HepG2 (cell line): ENCODE measurements at regions not wholly inside any gene's neighbourhood (a gene's known extent, or its start where the extent isn't known, plus 50 kb on each side); places are given as distances from the start of the nearest gene placed in this dataset.

ENCODE experiments used
- ATAC-seq: fragments of 200-7000 bp; cut with Tn5 transposase; 3 replicates; pipeline ENCODE4 v1.9.1; 2020; ENCODE audit warnings: mild to moderate bottlenecking, moderate library complexity
- BruUV-seq: library from RNA; stranded (reverse); fragments of 400-500 nt; replicated peaks from 2 replicates; lab custom pipeline; 2021; lab: Mats Ljungman, UMichigan
- CTCF ChIA-PET: fragments of 300-600 bp; formaldehyde crosslinking; extraction: SDS; loops from one replicate; lab custom pipeline; 2021; ENCODE audit warnings: low total read pairs, inconsistent platforms, low intra/inter-chr PET ratio; lab: Yijun Ruan, JAX
- POLR2A ChIA-PET: fragments of 350-600 bp; sonication (Branson Sonifier 250); formaldehyde crosslinking; loops from one replicate; lab custom pipeline; 2020; ENCODE audit warnings: antibody characterized with exemption, inconsistent platforms; lab: Yijun Ruan, JAX
- DNase-seq: peaks from one replicate; pipeline ENCODE4 v3.0.0-alpha.2; 2015; ENCODE audit warnings: low spot score
- FAIRE-seq: peaks from 3 replicates; lab custom pipeline; 2011; peaks lifted over from hg19 to GRCh38; lab: Jason Lieb, UNC
- H2AFZ ChIP-seq: one replicate; pipeline ENCODE4 v1.6.1; 2011; ENCODE audit warnings: low read length, inconsistent platforms
- H3K27ac ChIP-seq: fragments of 300-600 bp; 3 replicates; pipeline ENCODE4 v1.8.0; 2011; ENCODE audit warnings: mixed run types, mild to moderate bottlenecking, mixed read lengths, low read length, inconsistent platforms; ENCODE audit not compliant: insufficient read depth; ENCODE audit errors: extremely low read length
- H3K27me3 ChIP-seq, 2 experiments: fragments of 200-600 bp in 1 of 2; 2 replicates in 1 of 2; 3 replicates in 1 of 2; pipeline versions ENCODE4 v1.6.0 to v1.8.0; 2011; ENCODE audit warnings: low read length in 2 of 2, mild to moderate bottlenecking in 2 of 2, moderate library complexity in 2 of 2, inconsistent platforms in 1 of 2; ENCODE audit not compliant: insufficient read depth in 2 of 2, control insufficient read depth in 1 of 2
- H3K36me3 ChIP-seq, 2 experiments: fragments of 200-600 bp in 1 of 2; replicated peaks in 1 of 2; 2 replicates in 1 of 2; 3 replicates in 1 of 2; pipeline versions ENCODE4 v1.5.1 to v1.8.0; 2011; ENCODE audit warnings: low read length in 2 of 2, inconsistent platforms in 1 of 2; ENCODE audit not compliant: insufficient read depth in 2 of 2, control insufficient read depth in 1 of 2
- H3K4me1 ChIP-seq: 2 replicates; pipeline ENCODE4 v1.5.1; 2012; ENCODE audit warnings: low read length, inconsistent platforms; ENCODE audit not compliant: insufficient read depth
- H3K4me2 ChIP-seq: 2 replicates; pipeline ENCODE4 v1.6.0; 2011; ENCODE audit warnings: low read depth, low read length, inconsistent platforms
- H3K4me3 ChIP-seq, 3 experiments: fragments of 200-600 bp in 1 of 3; sonication (generic), shearing (Covaris generic) in 1 of 3; replicated peaks in 1 of 3; 2 replicates each; pipeline ENCODE4 v1.5.1; 2011 to 2016; ENCODE audit warnings: low read length in 3 of 3, inconsistent platforms in 2 of 3, low read depth in 2 of 3, mild to moderate bottlenecking in 2 of 3, control low read depth in 1 of 3, mixed read lengths in 1 of 3; ENCODE audit not compliant: insufficient read depth in 1 of 3
- H3K79me2 ChIP-seq: one replicate; pipeline ENCODE4 v1.6.1; 2011; ENCODE audit warnings: low read length, inconsistent platforms; ENCODE audit not compliant: insufficient read depth
- H3K9ac ChIP-seq: 2 replicates; pipeline ENCODE4 v1.6.0; 2011; ENCODE audit warnings: mild to moderate bottlenecking, low read depth, low read length, inconsistent platforms; ENCODE audit not compliant: insufficient read depth
- H3K9me3 ChIP-seq: 2 replicates; pipeline ENCODE4 v1.5.1; 2012; ENCODE audit warnings: mild to moderate bottlenecking, low read length
- H4K20me1 ChIP-seq: 2 replicates; pipeline ENCODE4 v1.6.0; 2011; ENCODE audit warnings: inconsistent platforms, mild to moderate bottlenecking, low read length, moderate library complexity; ENCODE audit not compliant: insufficient read depth
- ATF7-NPFF ChIP-seq: sonication (generic); formaldehyde crosslinking; IDR thresholded peaks from 2 replicates; pipeline ENCODE4 v1.8.1; 2023; ENCODE audit warnings: mild to moderate bottlenecking, low read depth, missing genetic modification reagents, moderate library complexity
- HNRNPH1 ChIP-seq: fragments of 200-400 bp; formaldehyde crosslinking; optimal IDR thresholded peaks from 2 replicates; pipeline ENCODE3; 2017; ENCODE audit warnings: mild to moderate bottlenecking, low read depth, low read length
- PRMT3 ChIP-seq: sonication (generic); formaldehyde crosslinking; IDR thresholded peaks from 2 replicates; pipeline ENCODE4 v1.8.1; 2022; ENCODE audit warnings: low read depth, mild to moderate bottlenecking, moderate library complexity, missing genetic modification reagents, borderline replicate concordance
- ZBTB7A ChIP-seq: sonication (generic); formaldehyde crosslinking; IDR thresholded peaks from 2 replicates; pipeline ENCODE4 v1.8.0; 2022; ENCODE audit warnings: mild to moderate bottlenecking, missing genetic modification reagents
- ZKSCAN8 ChIP-seq: IDR thresholded peaks from 2 replicates; pipeline ENCODE4 v1.6.1; 2016; ENCODE audit warnings: borderline replicate concordance, missing genetic modification reagents, missing compliant biosample characterization
- ZNF768 ChIP-seq: sonication (generic); formaldehyde crosslinking; IDR thresholded peaks from 2 replicates; pipeline ENCODE4 v1.4.0; 2020; ENCODE audit warnings: missing genetic modification reagents
- WGBS: methylation state at CpG from one replicate; pipeline ENCODE4 v1.1.6; 2017; ENCODE audit warnings: low lambda C conversion rate; 5-methylcytosine and 5-hydroxymethylcytosine counted together
- in situ Hi-C: cut with HindIII; loops from 2 replicates; pipeline ENCODE4 v1.10.0; 2017; ENCODE audit warnings: low pct_unique_long_range_greater_than_20kb; ENCODE audit not compliant: extremely low pct_ligation_motif_present
- intact Hi-C: fragments of 100-400 bp; cut with micrococcal nuclease; formaldehyde crosslinking; loops from one replicate; pipeline ENCODE4 v1.10.0; 2022; ENCODE audit not compliant: unreplicated experiment
- TF ChIP-seq, protein P1 (sequence below), 2 experiments: IDR thresholded peaks; 2 replicates each; pipeline ENCODE4 v1.6.1; 2011 to 2012; ENCODE audit warnings: low read length in 2 of 2, borderline replicate concordance in 1 of 2, low read depth in 1 of 2, mild to moderate bottlenecking in 1 of 2, moderate library complexity in 1 of 2
- TF ChIP-seq, protein P2 (sequence below): sonication (generic); formaldehyde crosslinking; IDR thresholded peaks from 2 replicates; pipeline ENCODE4 v1.8.0; 2022; ENCODE audit warnings: missing genetic modification reagents, mild to moderate bottlenecking, inconsistent platforms, borderline replicate concordance

DNA sequence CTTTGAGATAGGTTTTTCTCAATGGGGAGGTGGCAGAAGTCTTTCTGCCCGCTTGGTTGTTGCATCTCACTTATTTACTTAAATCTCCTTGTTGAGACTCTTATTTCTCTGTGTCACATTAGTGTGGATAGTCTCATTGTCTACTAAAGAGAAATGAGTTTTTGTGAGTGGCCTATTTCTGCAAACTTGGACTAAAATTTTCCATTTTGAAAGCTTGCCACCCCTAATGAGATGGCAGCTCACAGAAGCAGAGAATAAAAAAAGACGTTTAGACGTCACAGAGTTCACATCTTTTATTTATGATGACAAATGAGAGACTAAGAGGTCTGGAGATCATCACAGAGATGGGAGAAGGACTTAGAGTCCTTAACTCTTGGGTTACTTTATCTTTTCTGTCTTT is 262.7 kb upstream of the PHYHIPL start:
- DNase-seq (no peak), FAIRE-seq (no peak), ATAC-seq (no peak)
- Histone ChIP-seq H3K9me3 (no peaks in the 10 kb centered on the region), H3K27ac (no peak overlapping the region), H3K36me3 (no peaks in the 10 kb centered on the region), H3K9ac (no peak overlapping the region), H3K4me3 (no peak overlapping the region), H3K79me2 (no peaks in the 10 kb centered on the region), H3K27me3 (0 out of 5 replicates have a peak, but pooled peaks cover 0 to 3% of the 10 kb centered on the region in 2 experiments), H2AFZ (no peak overlapping the region), H3K4me2 (no peak overlapping the region), H3K4me1 (no peaks in the 10 kb centered on the region), H4K20me1 (no peaks in the 10 kb centered on the region)
- BruUV-seq, result no TSS peak
- TF ChIP-seq HNRNPH1 (no peak), ZKSCAN8 (CRISPR knock-in tag) (no peak), ZBTB7A (CRISPR knock-in tag) (no peak), PRMT3 (CRISPR knock-in tag) (no peak), ATF7-NPFF (CRISPR knock-in tag) (no peak), ZNF768 (no peak)
- TF ChIP-seq, protein P1, sequence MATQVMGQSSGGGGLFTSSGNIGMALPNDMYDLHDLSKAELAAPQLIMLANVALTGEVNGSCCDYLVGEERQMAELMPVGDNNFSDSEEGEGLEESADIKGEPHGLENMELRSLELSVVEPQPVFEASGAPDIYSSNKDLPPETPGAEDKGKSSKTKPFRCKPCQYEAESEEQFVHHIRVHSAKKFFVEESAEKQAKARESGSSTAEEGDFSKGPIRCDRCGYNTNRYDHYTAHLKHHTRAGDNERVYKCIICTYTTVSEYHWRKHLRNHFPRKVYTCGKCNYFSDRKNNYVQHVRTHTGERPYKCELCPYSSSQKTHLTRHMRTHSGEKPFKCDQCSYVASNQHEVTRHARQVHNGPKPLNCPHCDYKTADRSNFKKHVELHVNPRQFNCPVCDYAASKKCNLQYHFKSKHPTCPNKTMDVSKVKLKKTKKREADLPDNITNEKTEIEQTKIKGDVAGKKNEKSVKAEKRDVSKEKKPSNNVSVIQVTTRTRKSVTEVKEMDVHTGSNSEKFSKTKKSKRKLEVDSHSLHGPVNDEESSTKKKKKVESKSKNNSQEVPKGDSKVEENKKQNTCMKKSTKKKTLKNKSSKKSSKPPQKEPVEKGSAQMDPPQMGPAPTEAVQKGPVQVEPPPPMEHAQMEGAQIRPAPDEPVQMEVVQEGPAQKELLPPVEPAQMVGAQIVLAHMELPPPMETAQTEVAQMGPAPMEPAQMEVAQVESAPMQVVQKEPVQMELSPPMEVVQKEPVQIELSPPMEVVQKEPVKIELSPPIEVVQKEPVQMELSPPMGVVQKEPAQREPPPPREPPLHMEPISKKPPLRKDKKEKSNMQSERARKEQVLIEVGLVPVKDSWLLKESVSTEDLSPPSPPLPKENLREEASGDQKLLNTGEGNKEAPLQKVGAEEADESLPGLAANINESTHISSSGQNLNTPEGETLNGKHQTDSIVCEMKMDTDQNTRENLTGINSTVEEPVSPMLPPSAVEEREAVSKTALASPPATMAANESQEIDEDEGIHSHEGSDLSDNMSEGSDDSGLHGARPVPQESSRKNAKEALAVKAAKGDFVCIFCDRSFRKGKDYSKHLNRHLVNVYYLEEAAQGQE (IDR thresholded peaks at IDR 0.05; ENCODE audit: borderline replicate concordance in 1 of 2, low read depth in 1 of 2, low read length in 2 of 2), result no peak
- TF ChIP-seq, protein P2, sequence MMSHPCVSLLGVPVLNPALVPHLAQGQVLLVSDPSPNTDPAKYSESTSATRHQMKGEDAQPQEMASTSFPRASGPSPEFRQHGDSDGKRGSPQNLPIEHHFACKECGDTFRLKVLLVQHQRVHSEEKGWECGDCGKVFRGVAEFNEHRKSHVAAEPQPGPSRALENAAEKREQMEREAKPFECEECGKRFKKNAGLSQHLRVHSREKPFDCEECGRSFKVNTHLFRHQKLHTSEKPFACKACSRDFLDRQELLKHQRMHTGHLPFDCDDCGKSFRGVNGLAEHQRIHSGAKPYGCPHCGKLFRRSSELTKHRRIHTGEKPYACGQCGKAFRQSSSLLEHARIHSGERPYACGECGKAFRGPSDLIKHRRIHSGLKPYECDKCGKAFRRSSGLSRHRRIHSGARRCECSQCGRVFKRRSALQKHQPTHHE (CRISPR knock-in tag), result no peak
- CTCF ChIA-PET, result no interaction called here
- intact Hi-C loops (no loop called here), in situ Hi-C loops (loop anchor here (25.0 kb wide), 1 partner anchor 674 kb away; no protein-coding TSS in a partner anchor)
- WGBS, result 16% methylated on average over 3 of the region's 3 CpGs
- POLR2A ChIA-PET, result no interaction called here
